Activated B cell treated with CpG ODN at 0.5 μM for 24 hours (primary cell): ENCODE measurements at regions not wholly inside any gene's neighbourhood (a gene's known extent, or its start where the extent isn't known, plus 50 kb on each side); places are given as distances from the start of the nearest gene placed in this dataset.

Experiments
- ATAC-seq: fragments of 200-7000 bp; cut with Tn5 transposase; one replicate; pipeline ENCODE4 v1.10.0; 2021; ENCODE audit warnings: low read depth, mild to moderate bottlenecking, moderate library complexity
- CTCF ChIA-PET: fragments of 350-600 bp; sonication (Branson Sonifier 250); formaldehyde crosslinking; loops from one replicate; lab custom pipeline; 2021; ENCODE audit warnings: antibody characterized with exemption; lab: Charles Lee
- POLR2A ChIA-PET: fragments of 350-600 bp; sonication (Branson Sonifier 250); formaldehyde crosslinking; loops from one replicate; lab custom pipeline; 2021; ENCODE audit warnings: antibody characterized with exemption; lab: Charles Lee
- DNase-seq: peaks from one replicate; pipeline ENCODE4 v3.0.0; 2022
- H3K27ac Mint-ChIP-seq: one replicate; pipeline ENCODE4 v1.8.0; 2020; ENCODE audit warnings: mixed read lengths
- H3K27me3 Mint-ChIP-seq: one replicate; pipeline ENCODE4 v1.8.0; 2021; ENCODE audit warnings: mixed read lengths
- H3K36me3 Mint-ChIP-seq: one replicate; pipeline ENCODE4 v1.8.0; 2021; ENCODE audit warnings: low read depth, mixed read lengths
- H3K4me1 Mint-ChIP-seq: one replicate; pipeline ENCODE4 v1.8.0; 2021; ENCODE audit warnings: mixed read lengths
- H3K4me3 Mint-ChIP-seq: one replicate; pipeline ENCODE4 v1.8.0; 2020; ENCODE audit warnings: mild to moderate bottlenecking, mixed read lengths
- H3K9me3 Mint-ChIP-seq: one replicate; pipeline ENCODE4 v1.8.0; 2020; ENCODE audit warnings: mixed read lengths
- CTCF ChIP-seq: fragments of 200-600 bp; IDR thresholded peaks from one replicate; pipeline ENCODE4 v1.8.0; 2022; ENCODE audit warnings: antibody characterized with exemption, mild to moderate bottlenecking
- intact Hi-C: fragments of 100-400 bp; cut with micrococcal nuclease; formaldehyde crosslinking; loops from one replicate; pipeline ENCODE4 v1.15.1; 2024

GRCh38 chr5:110082863-110083262 lies 393.1 kb downstream of the MAN2A1 start:
- no peak for ATAC-seq
- Mint-ChIP-seq H3K27ac (no peak overlapping the region), H3K36me3 (no peaks in the 10 kb centered on the region), H3K4me1 (no peaks in the 10 kb centered on the region), H3K27me3 (no peaks in the 10 kb centered on the region), H3K9me3 (peaks cover 2% of the 10 kb centered on the region), H3K4me3 (no peak overlapping the region)
- DNase-seq = no peak
- ChIA-PET CTCF (no interaction called here), POLR2A (no interaction called here)
- no peak for TF ChIP-seq CTCF
- intact Hi-C loops = no loop called here

- H3K9me3 Mint-ChIP-seq = no peaks in the 10 kb centered on the region
- intact Hi-C loops = no loop called here
- no peaks in the 10 kb centered on the region for H3K36me3 Mint-ChIP-seq
- ChIA-PET CTCF (no interaction called here), POLR2A (no interaction called here)
- H3K27me3 Mint-ChIP-seq = no peaks in the 10 kb centered on the region
- H3K4me1 Mint-ChIP-seq = no peaks in the 10 kb centered on the region
- H3K27ac Mint-ChIP-seq = no peak overlapping the region
- no peak for DNase-seq
- no peak for ATAC-seq
- no peak for TF ChIP-seq CTCF
- no peak overlapping the region for H3K4me3 Mint-ChIP-seq
Measured at GRCh38 chr5:110085826-110086225, 396.1 kb downstream of the MAN2A1 start.

- Mint-ChIP-seq H3K36me3 (no peaks in the 10 kb centered on the region), H3K9me3 (no peaks in the 10 kb centered on the region), H3K4me3 (no peak overlapping the region), H3K27me3 (no peaks in the 10 kb centered on the region), H3K4me1 (no peaks in the 10 kb centered on the region), H3K27ac (no peak overlapping the region)
- DNase-seq = no peak
- intact Hi-C loops = no loop called here
- ChIA-PET POLR2A (no interaction called here), CTCF (no interaction called here)
- TF ChIP-seq CTCF = no peak
- ATAC-seq = no peak
Measured at GRCh38 chr5:110086658-110087388, 397.1 kb downstream of the MAN2A1 start.

- DNase-seq = no peak
- POLR2A ChIA-PET = no interaction called here
- intact Hi-C loops = no loop called here
- H3K27me3 Mint-ChIP-seq = no peaks in the 10 kb centered on the region
- no peaks in the 10 kb centered on the region for H3K36me3 Mint-ChIP-seq
- no peak overlapping the region for H3K27ac Mint-ChIP-seq
- H3K4me1 Mint-ChIP-seq = no peaks in the 10 kb centered on the region
- no peaks in the 10 kb centered on the region for H3K9me3 Mint-ChIP-seq
- no peak for TF ChIP-seq CTCF
- H3K4me3 Mint-ChIP-seq = no peak overlapping the region
- ATAC-seq = no peak
- CTCF ChIA-PET = no interaction called here
Measured at GRCh38 chr5:110087829-110088228, 398.1 kb downstream of the MAN2A1 start.

- H3K9me3 Mint-ChIP-seq = no peaks in the 10 kb centered on the region
- POLR2A ChIA-PET = no interaction called here
Measured at GRCh38 chr5:110088676-110089436, 399.1 kb downstream of the MAN2A1 start.

More at GRCh38 chr5:110088676-110089436, 399.1 kb downstream of the MAN2A1 start:
- DNase-seq = no peak
- Mint-ChIP-seq H3K27me3 (no peaks in the 10 kb centered on the region), H3K4me3 (no peak overlapping the region), H3K4me1 (no peaks in the 10 kb centered on the region), H3K27ac (no peak overlapping the region), H3K36me3 (no peaks in the 10 kb centered on the region)
- intact Hi-C loops = no loop called here
- CTCF ChIA-PET = no interaction called here
- ATAC-seq = no peak
- no peak for TF ChIP-seq CTCF
